CD8-positive, alpha-beta memory T cell (primary cell): ENCODE measurements at regions not wholly inside any gene's neighbourhood (a gene's known extent, or its start where the extent isn't known, plus 50 kb on each side); places are given as distances from the start of the nearest gene placed in this dataset.

ENCODE experiments used
- CTCF ChIA-PET: fragments of 350-600 bp; sonication (Branson Sonifier 250); formaldehyde crosslinking; loops from one replicate; lab custom pipeline; 2021; ENCODE audit warnings: antibody characterized with exemption; lab: Charles Lee
- POLR2A ChIA-PET: fragments of 350-600 bp; sonication (Branson Sonifier 250); formaldehyde crosslinking; loops from one replicate; lab custom pipeline; 2021; ENCODE audit warnings: antibody characterized with exemption; lab: Charles Lee
- DNase-seq, 5 donors: peaks; one replicate each; pipeline versions ENCODE4 v3.0.0 to v3.0.0-alpha.2; 2020 to 2022; ENCODE audit warnings: mixed read lengths in 1 of 5
- H3K27ac ChIP-seq: one replicate; pipeline ENCODE4 v1.7.0; 2013; ENCODE audit warnings: low read depth, mild to moderate bottlenecking, low read length, moderate library complexity
- H3K27me3 ChIP-seq: 2 replicates; pipeline ENCODE4 v1.7.0; 2013; ENCODE audit warnings: low read length, mild to moderate bottlenecking; ENCODE audit not compliant: insufficient read depth, poor library complexity, severe bottlenecking
- H3K36me3 ChIP-seq: 2 replicates; pipeline ENCODE4 v1.7.0; 2013; ENCODE audit warnings: mild to moderate bottlenecking, low read length, moderate library complexity; ENCODE audit not compliant: insufficient read depth
- H3K4me1 ChIP-seq: 2 replicates; pipeline ENCODE4 v1.7.0; 2013; ENCODE audit warnings: mild to moderate bottlenecking, low read length, moderate library complexity; ENCODE audit not compliant: insufficient read depth
- H3K4me3 ChIP-seq: 2 replicates; pipeline ENCODE4 v1.7.0; 2013; ENCODE audit warnings: mild to moderate bottlenecking, low read length
- H3K9me3 ChIP-seq: 2 replicates; pipeline ENCODE4 v1.7.0; 2013; ENCODE audit warnings: mild to moderate bottlenecking, low read length
- H3K27ac Mint-ChIP-seq, 8 donors: one replicate each; pipeline ENCODE4 v1.8.0; 2020 to 2021; ENCODE audit warnings: mixed read lengths in 8 of 8, mild to moderate bottlenecking in 6 of 8, inconsistent platforms in 3 of 8, moderate library complexity in 3 of 8
- H3K27me3 Mint-ChIP-seq, 2 donors: one replicate each; pipeline ENCODE4 v1.8.0; 2020 to 2021; ENCODE audit warnings: mixed read lengths in 2 of 2, mild to moderate bottlenecking in 1 of 2, moderate library complexity in 1 of 2
- H3K36me3 Mint-ChIP-seq, 3 donors: one replicate each; pipeline ENCODE4 v1.8.0; 2020 to 2021; ENCODE audit warnings: mixed read lengths in 3 of 3, inconsistent platforms in 1 of 3, mild to moderate bottlenecking in 1 of 3
- H3K4me1 Mint-ChIP-seq, 3 donors: one replicate each; pipeline ENCODE4 v1.8.0; 2020 to 2021; ENCODE audit warnings: mixed read lengths in 3 of 3, inconsistent platforms in 1 of 3, mild to moderate bottlenecking in 1 of 3
- H3K4me3 Mint-ChIP-seq, 7 donors: one replicate each; pipeline ENCODE4 v1.8.0; 2020 to 2021; ENCODE audit warnings: mixed read lengths in 7 of 7, mild to moderate bottlenecking in 6 of 7, moderate library complexity in 4 of 7, inconsistent platforms in 2 of 7
- H3K9me3 Mint-ChIP-seq, 5 donors: one replicate each; pipeline ENCODE4 v1.8.0; 2020 to 2022; ENCODE audit warnings: mixed read lengths in 5 of 5, mild to moderate bottlenecking in 3 of 5, moderate library complexity in 2 of 5, inconsistent platforms in 1 of 5

GRCh38 chr12:69108037-69108436 lies 131.3 kb upstream of the CPSF6 start:
- Histone ChIP-seq H3K36me3 (no peaks in the 10 kb centered on the region), H3K4me1 (no peaks in the 10 kb centered on the region), H3K4me3 (no peak overlapping the region), H3K9me3 (no peaks in the 10 kb centered on the region), H3K27ac (no peak overlapping the region), H3K27me3 (no peaks in the 10 kb centered on the region)
- ChIA-PET CTCF (no interaction called here), POLR2A (no interaction called here)
- no peak overlapping the region for H3K4me3 Mint-ChIP-seq
- H3K36me3 Mint-ChIP-seq = no peaks in the 10 kb centered on the region
- H3K27ac Mint-ChIP-seq = no peak overlapping the region
- peaks cover 0 to 3% of the 10 kb centered on the region in 2 donors for H3K27me3 Mint-ChIP-seq
- DNase-seq = no peak
- H3K4me1 Mint-ChIP-seq = peaks cover 0 to under 1% (median 0%) of the 10 kb centered on the region in 3 donors
- no peaks in the 10 kb centered on the region for H3K9me3 Mint-ChIP-seq

- no peak overlapping the region for H3K27ac ChIP-seq
- Mint-ChIP-seq H3K27ac (no peak overlapping the region), H3K36me3 (no peaks in the 10 kb centered on the region), H3K27me3 (peaks cover 3 to 7% of the 10 kb centered on the region in 2 donors), H3K4me1 (no peaks in the 10 kb centered on the region), H3K9me3 (no peaks in the 10 kb centered on the region), H3K4me3 (no peak overlapping the region)
- H3K36me3 ChIP-seq = no peaks in the 10 kb centered on the region
- no peak overlapping the region for H3K4me3 ChIP-seq
- no peaks in the 10 kb centered on the region for H3K27me3 ChIP-seq
- H3K9me3 ChIP-seq = no peaks in the 10 kb centered on the region
- no peak for DNase-seq
- ChIA-PET POLR2A (no interaction called here), CTCF (interaction anchor here (0.6 kb wide), 1 partner anchor 9 kb away, joined by 3 read pairs; no protein-coding TSS in a partner anchor)
- no peaks in the 10 kb centered on the region for H3K4me1 ChIP-seq
Measured at GRCh38 chr12:69112616-69113015, 126.8 kb upstream of the CPSF6 start.

- H3K4me1 Mint-ChIP-seq = no peaks in the 10 kb centered on the region
- no peaks in the 10 kb centered on the region for H3K36me3 Mint-ChIP-seq
- H3K4me3 Mint-ChIP-seq = no peak overlapping the region
- H3K4me3 ChIP-seq = no peak overlapping the region
- H3K9me3 Mint-ChIP-seq = no peaks in the 10 kb centered on the region
- CTCF ChIA-PET = no interaction called here
- no peaks in the 10 kb centered on the region for H3K9me3 ChIP-seq
- H3K27ac ChIP-seq = no peak overlapping the region
- peaks cover 3 to 4% of the 10 kb centered on the region in 2 donors for H3K27me3 Mint-ChIP-seq
- no peak overlapping the region for H3K27ac Mint-ChIP-seq
- H3K4me1 ChIP-seq = no peaks in the 10 kb centered on the region
- H3K27me3 ChIP-seq = no peaks in the 10 kb centered on the region
- H3K36me3 ChIP-seq = no peaks in the 10 kb centered on the region
- DNase-seq = no peak
- POLR2A ChIA-PET = no interaction called here
Measured at GRCh38 chr12:69115099-69115498, 124.3 kb upstream of the CPSF6 start.

- no peak for DNase-seq
- H3K27me3 ChIP-seq = no peaks in the 10 kb centered on the region
- H3K9me3 ChIP-seq = no peaks in the 10 kb centered on the region
- H3K4me3 Mint-ChIP-seq = no peak overlapping the region
- H3K4me3 ChIP-seq = no peak overlapping the region
- ChIA-PET POLR2A (no interaction called here), CTCF (no interaction called here)
- no peak overlapping the region for H3K27ac ChIP-seq
- no peaks in the 10 kb centered on the region for H3K4me1 ChIP-seq
- H3K4me1 Mint-ChIP-seq = no peaks in the 10 kb centered on the region
- H3K27ac Mint-ChIP-seq = no peak overlapping the region
- H3K36me3 Mint-ChIP-seq = no peaks in the 10 kb centered on the region
- no peaks in the 10 kb centered on the region for H3K36me3 ChIP-seq
- H3K27me3 Mint-ChIP-seq = peaks cover 3 to 4% of the 10 kb centered on the region in 2 donors
- no peaks in the 10 kb centered on the region for H3K9me3 Mint-ChIP-seq
Measured at GRCh38 chr12:69115951-69116350, 123.4 kb upstream of the CPSF6 start.

GRCh38 chr12:69117566-69118266 lies 121.7 kb upstream of the CPSF6 start:
- Mint-ChIP-seq H3K4me1 (no peaks in the 10 kb centered on the region), H3K27me3 (peaks cover 3 to 4% of the 10 kb centered on the region in 2 donors), H3K36me3 (no peaks in the 10 kb centered on the region), H3K27ac (no peak overlapping the region), H3K9me3 (no peaks in the 10 kb centered on the region), H3K4me3 (no peak overlapping the region)
- Histone ChIP-seq H3K27ac (no peak overlapping the region), H3K36me3 (no peaks in the 10 kb centered on the region), H3K4me1 (no peaks in the 10 kb centered on the region), H3K4me3 (no peak overlapping the region), H3K27me3 (no peaks in the 10 kb centered on the region), H3K9me3 (no peaks in the 10 kb centered on the region)
- DNase-seq = no peak
- ChIA-PET CTCF (no interaction called here), POLR2A (no interaction called here)

- no peak overlapping the region for H3K4me3 Mint-ChIP-seq
- H3K27ac Mint-ChIP-seq = no peak overlapping the region
- no peak overlapping the region for H3K4me3 ChIP-seq
- no peaks in the 10 kb centered on the region for H3K9me3 ChIP-seq
- no peaks in the 10 kb centered on the region for H3K27me3 ChIP-seq
- H3K36me3 Mint-ChIP-seq = no peaks in the 10 kb centered on the region
- H3K9me3 Mint-ChIP-seq = no peaks in the 10 kb centered on the region
- H3K27ac ChIP-seq = no peak overlapping the region
- no peaks in the 10 kb centered on the region for H3K36me3 ChIP-seq
- ChIA-PET POLR2A (no interaction called here), CTCF (interaction anchor here (1.3 kb wide), 1 partner anchor 9 kb away, joined by 4 read pairs; no protein-coding TSS in a partner anchor)
- H3K27me3 Mint-ChIP-seq = peaks cover 4 to 8% of the 10 kb centered on the region in 2 donors
- no peaks in the 10 kb centered on the region for H3K4me1 Mint-ChIP-seq
- H3K4me1 ChIP-seq = no peaks in the 10 kb centered on the region
- no peak for DNase-seq
Measured at GRCh38 chr12:69118516-69118915, 120.9 kb upstream of the CPSF6 start.

- H3K4me1 Mint-ChIP-seq = no peaks in the 10 kb centered on the region
- no peak overlapping the region for H3K27ac Mint-ChIP-seq
- H3K36me3 Mint-ChIP-seq = no peaks in the 10 kb centered on the region
- no peak overlapping the region for H3K4me3 Mint-ChIP-seq
- H3K36me3 ChIP-seq = no peaks in the 10 kb centered on the region
- DNase-seq = no peak
- H3K27me3 Mint-ChIP-seq = peaks cover 0 to 5% of the 10 kb centered on the region in 2 donors
- no peaks in the 10 kb centered on the region for H3K4me1 ChIP-seq
- H3K4me3 ChIP-seq = no peak overlapping the region
- CTCF ChIA-PET = interaction anchor here (1.3 kb wide), 1 partner anchor 8 kb away, joined by 4 read pairs; no protein-coding TSS in a partner anchor
- H3K27me3 ChIP-seq = no peaks in the 10 kb centered on the region
- no peaks in the 10 kb centered on the region for H3K9me3 Mint-ChIP-seq
- no peak overlapping the region for H3K27ac ChIP-seq
- H3K9me3 ChIP-seq = no peaks in the 10 kb centered on the region
- POLR2A ChIA-PET = no interaction called here
Measured at GRCh38 chr12:69119770-69120169, 119.6 kb upstream of the CPSF6 start.

- ChIA-PET CTCF (no interaction called here), POLR2A (no interaction called here)
- Histone ChIP-seq H3K9me3 (no peaks in the 10 kb centered on the region), H3K4me3 (no peak overlapping the region), H3K27ac (no peak overlapping the region), H3K27me3 (no peaks in the 10 kb centered on the region), H3K4me1 (no peaks in the 10 kb centered on the region), H3K36me3 (no peaks in the 10 kb centered on the region)
- peaks cover 0 to 7% of the 10 kb centered on the region in 2 donors for H3K27me3 Mint-ChIP-seq
- no peaks in the 10 kb centered on the region for H3K4me1 Mint-ChIP-seq
- H3K4me3 Mint-ChIP-seq = no peak overlapping the region
- H3K36me3 Mint-ChIP-seq = no peaks in the 10 kb centered on the region
- no peak overlapping the region for H3K27ac Mint-ChIP-seq
- no peak for DNase-seq
- no peaks in the 10 kb centered on the region for H3K9me3 Mint-ChIP-seq
Measured at GRCh38 chr12:69120354-69120753, 119.0 kb upstream of the CPSF6 start.
